ENCODE measurements at regions not wholly inside any gene's neighbourhood (a gene's known extent, or its start where the extent isn't known, plus 50 kb on each side); places are given as distances from the start of the nearest gene placed in this dataset.

DNA sequence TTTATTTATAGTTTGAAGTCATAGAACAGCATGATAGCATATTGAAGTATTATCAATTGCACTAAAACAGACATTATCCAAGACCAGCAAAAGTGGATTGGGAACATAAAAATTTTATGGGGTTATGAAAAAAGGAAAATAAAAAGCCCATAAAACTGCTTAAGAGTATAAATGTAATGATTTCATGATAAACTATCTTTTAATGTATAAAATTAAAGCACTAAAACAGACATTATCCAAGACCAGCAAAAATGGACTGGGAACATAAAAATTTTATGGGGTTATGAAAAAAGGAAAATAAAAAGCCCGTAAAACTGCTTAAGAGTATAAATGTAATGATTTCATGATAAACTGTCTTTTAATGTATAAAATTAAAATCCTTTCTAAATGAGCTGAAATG, 119.0 kb upstream of the DAPK1 start:
- Histone ChIP-seq H3K4me2 (ENCODE audit: insufficient read depth, insufficient read length, low read length) (no peak overlapping the region), H3K14ac (ENCODE audit: insufficient read depth, low read length) (no peak overlapping the region), H3K9me3 (ENCODE audit: control insufficient read depth, low read depth, low read length) (no peaks in the 10 kb centered on the region), H2BK120ac (ENCODE audit: low read depth, low read length, poor library complexity, severe bottlenecking) (no peak overlapping the region), H2AFZ (ENCODE audit: low read length) (no peak overlapping the region), H4K20me1 (ENCODE audit: control insufficient read depth, insufficient read depth, insufficient read length) (no peaks in the 10 kb centered on the region), H3K23ac (ENCODE audit: insufficient read length, low read depth, low read length) (no peak overlapping the region), H3K4ac (ENCODE audit: low read depth, low read length) (no peak overlapping the region), H3K23me2 (ENCODE audit: insufficient read length, low read depth, low read length, poor library complexity, severe bottlenecking) (no peaks in the 10 kb centered on the region), H3K27me3 (ENCODE audit: insufficient read depth, low read length) (no peaks in the 10 kb centered on the region), H3K79me1 (ENCODE audit: insufficient read depth, low read depth, low read length, poor library complexity, severe bottlenecking) (no peaks in the 10 kb centered on the region), H3K4me1 (ENCODE audit: insufficient read depth, low read length) (peaks cover 8% of the 10 kb centered on the region), H4K91ac (ENCODE audit: insufficient read length, low read depth, low read length) (no peak overlapping the region), H3K27ac (ENCODE audit: insufficient read length, low read depth, low read length) (no peak overlapping the region), H2BK5ac (ENCODE audit: insufficient read length, low read length) (no peak overlapping the region), H2AK5ac (ENCODE audit: insufficient read length, low read length) (no peak overlapping the region), H3K9ac (ENCODE audit: extremely low read depth, insufficient read length, low read length) (no peak overlapping the region), H3K79me2 (ENCODE audit: insufficient read depth, low read length) (no peaks in the 10 kb centered on the region), H4K8ac (replicated peaks; ENCODE audit: insufficient read length, low read depth, low read length) (no peak overlapping the region), H3T11ph (ENCODE audit: low read length) (no peak overlapping the region), H4K5ac (ENCODE audit: insufficient read length, low read depth, low read length) (no peak overlapping the region), H2BK12ac (ENCODE audit: insufficient read length, low read depth, low read length) (no peak overlapping the region), H3K18ac (ENCODE audit: insufficient read length, low read depth, low read length) (no peak overlapping the region), H3K56ac (ENCODE audit: insufficient read length, low read depth, low read length) (no peak overlapping the region), H2BK15ac (ENCODE audit: low read depth, low read length) (no peak overlapping the region), H2BK20ac (ENCODE audit: low read depth, low read length, poor library complexity, severe bottlenecking) (no peak overlapping the region)
- Mint-ChIP-seq H3K27me3 (ENCODE audit: low read depth) (no peaks in the 10 kb centered on the region), H3K27ac (no peak overlapping the region), H3K36me3 (ENCODE audit: insufficient read depth in 1 of 3, low read depth in 3 of 3) (no peaks in the 10 kb centered on the region), H3K4me3 (no peak overlapping the region), H3K9me3 (no peaks in the 10 kb centered on the region), H3K4me1 (peaks cover 33 to 46% of the 10 kb centered on the region in 2 experiments)
- TF ChIP-seq, protein P1, sequence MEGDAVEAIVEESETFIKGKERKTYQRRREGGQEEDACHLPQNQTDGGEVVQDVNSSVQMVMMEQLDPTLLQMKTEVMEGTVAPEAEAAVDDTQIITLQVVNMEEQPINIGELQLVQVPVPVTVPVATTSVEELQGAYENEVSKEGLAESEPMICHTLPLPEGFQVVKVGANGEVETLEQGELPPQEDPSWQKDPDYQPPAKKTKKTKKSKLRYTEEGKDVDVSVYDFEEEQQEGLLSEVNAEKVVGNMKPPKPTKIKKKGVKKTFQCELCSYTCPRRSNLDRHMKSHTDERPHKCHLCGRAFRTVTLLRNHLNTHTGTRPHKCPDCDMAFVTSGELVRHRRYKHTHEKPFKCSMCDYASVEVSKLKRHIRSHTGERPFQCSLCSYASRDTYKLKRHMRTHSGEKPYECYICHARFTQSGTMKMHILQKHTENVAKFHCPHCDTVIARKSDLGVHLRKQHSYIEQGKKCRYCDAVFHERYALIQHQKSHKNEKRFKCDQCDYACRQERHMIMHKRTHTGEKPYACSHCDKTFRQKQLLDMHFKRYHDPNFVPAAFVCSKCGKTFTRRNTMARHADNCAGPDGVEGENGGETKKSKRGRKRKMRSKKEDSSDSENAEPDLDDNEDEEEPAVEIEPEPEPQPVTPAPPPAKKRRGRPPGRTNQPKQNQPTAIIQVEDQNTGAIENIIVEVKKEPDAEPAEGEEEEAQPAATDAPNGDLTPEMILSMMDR (conservative IDR thresholded peaks at IDR 0.05) = no peak
- WGBS (ENCODE audit: extremely low coverage, insufficient read length, low lambda C conversion rate) = no CpG with 5 or more reads among the region's 1 CpG
- no peak for DNase-seq
